Panc1 (cell line): ENCODE measurements at regions not wholly inside any gene's neighbourhood (a gene's known extent, or its start where the extent isn't known, plus 50 kb on each side); places are given as distances from the start of the nearest gene placed in this dataset.

Experiments
- ATAC-seq: fragments of 200-7000 bp; cut with Tn5 transposase; 2 replicates; pipeline ENCODE4 v1.9.1; 2020; ENCODE audit warnings: mild to moderate bottlenecking, moderate library complexity
- BruUV-seq: library from RNA; stranded (reverse); fragments of 400-500 nt; replicated peaks from 2 replicates; lab custom pipeline; 2021; lab: Mats Ljungman, UMichigan
- CTCF ChIA-PET: fragments of 300-600 bp; sonication (Branson Sonifier 250); formaldehyde crosslinking; loops from one replicate; lab custom pipeline; 2022; ENCODE audit warnings: antibody characterized with exemption; lab: Charles Lee
- POLR2A ChIA-PET: fragments of 300-600 bp; sonication (Branson Sonifier 250); formaldehyde crosslinking; loops from one replicate; lab custom pipeline; 2022; ENCODE audit warnings: antibody characterized with exemption; lab: Charles Lee
- DNase-seq: peaks from one replicate; pipeline ENCODE4 v3.0.0-alpha.2; 2010; ENCODE audit warnings: low read depth, low spot score
- H3K27ac ChIP-seq: 2 replicates; pipeline ENCODE4 v1.5.1; 2011; ENCODE audit warnings: mild to moderate bottlenecking, low read length, inconsistent platforms
- H3K27me3 ChIP-seq: fragments of 200-500 bp; sonication (Bioruptor generic); 2 replicates; pipeline ENCODE4 v1.6.0; 2014; ENCODE audit warnings: low read length, inconsistent platforms; ENCODE audit not compliant: control insufficient read depth, insufficient read depth
- H3K36me3 ChIP-seq: fragments of 200-500 bp; sonication (Bioruptor generic); 2 replicates; pipeline ENCODE4 v1.5.1; 2014; ENCODE audit warnings: inconsistent platforms, mild to moderate bottlenecking, low read length, moderate library complexity; ENCODE audit not compliant: control insufficient read depth, insufficient read depth
- H3K4me1 ChIP-seq: 2 replicates; pipeline ENCODE4 v1.5.1; 2011; ENCODE audit warnings: inconsistent platforms, mild to moderate bottlenecking, low read length, moderate library complexity; ENCODE audit not compliant: control insufficient read depth, insufficient read depth
- H3K4me3 ChIP-seq, 2 experiments: 2 replicates each; pipeline ENCODE4 v1.5.1; 2011 to 2012; ENCODE audit warnings: low read depth in 2 of 2, low read length in 2 of 2, mild to moderate bottlenecking in 2 of 2, inconsistent platforms in 1 of 2, moderate library complexity in 1 of 2
- H3K9me3 ChIP-seq: fragments of 200-500 bp; sonication (Bioruptor generic); 2 replicates; pipeline ENCODE4 v1.5.1; 2014; ENCODE audit warnings: low read depth, mild to moderate bottlenecking, inconsistent platforms, low read length, moderate library complexity; ENCODE audit not compliant: control insufficient read depth, insufficient read depth
- CTCF ChIP-seq: fragments of 450-650 bp; IDR thresholded peaks from 2 replicates; pipeline ENCODE4 v1.5.1; 2017; ENCODE audit warnings: mild to moderate bottlenecking
- POLR2AphosphoS5 ChIP-seq: IDR thresholded peaks from 2 replicates; pipeline ENCODE4 v1.6.1; 2012; ENCODE audit warnings: mild to moderate bottlenecking, low read depth, low read length, moderate library complexity
- REST ChIP-seq, 2 experiments: IDR thresholded peaks; 2 replicates each; pipeline ENCODE4 v1.6.1; 2011 to 2012; ENCODE audit warnings: low read depth in 2 of 2, control low read depth in 1 of 2, low read length in 1 of 2, mild to moderate bottlenecking in 1 of 2, moderate library complexity in 1 of 2; ENCODE audit not compliant: insufficient read depth in 1 of 2
- SIN3A ChIP-seq: IDR thresholded peaks from 2 replicates; pipeline ENCODE4 v1.6.1; 2012; ENCODE audit warnings: low read depth, mild to moderate bottlenecking, low read length, moderate library complexity, borderline replicate concordance; ENCODE audit not compliant: insufficient read depth
- TCF7L2 ChIP-seq: IDR thresholded peaks from 2 replicates; pipeline ENCODE4 v1.6.1; 2011; ENCODE audit warnings: mild to moderate bottlenecking, low read depth, low read length, inconsistent platforms
- in situ Hi-C: cut with HindIII; loops from 2 replicates; pipeline ENCODE4 v1.10.0; 2016; ENCODE audit warnings: low sequenced_read_pairs, low pct_unique_long_range_greater_than_20kb
- intact Hi-C: fragments of 100-400 bp; cut with micrococcal nuclease; formaldehyde crosslinking; loops from one replicate; pipeline ENCODE4 v1.10.0; 2022; ENCODE audit not compliant: unreplicated experiment

DNA sequence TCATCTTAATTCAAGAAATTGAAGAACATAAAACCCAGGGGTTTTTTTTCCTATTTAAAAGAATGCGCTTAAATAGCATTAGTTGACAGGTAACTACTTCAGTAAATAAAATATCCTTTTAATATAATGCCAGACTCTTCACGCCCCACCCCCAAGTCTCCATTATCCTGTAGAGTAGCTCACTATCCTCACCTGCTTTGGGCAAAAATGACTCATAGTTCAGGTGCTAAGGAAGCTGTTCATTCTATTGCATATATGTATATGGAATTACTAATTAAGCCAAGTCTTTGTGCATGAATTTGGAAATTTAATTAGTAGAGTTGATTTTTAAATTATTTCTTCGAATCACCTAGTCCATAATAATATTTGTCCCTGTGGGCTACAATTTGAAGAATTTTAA is 656.8 kb upstream of the ANKRD30A start:
- no peak overlapping the region for H3K27ac ChIP-seq
- no peak overlapping the region for H3K4me3 ChIP-seq
- in situ Hi-C loops (no loop called here), intact Hi-C loops (no loop called here)
- CTCF ChIA-PET, result no interaction called here
- no peaks in the 10 kb centered on the region for H3K36me3 ChIP-seq
- no peaks in the 10 kb centered on the region for H3K27me3 ChIP-seq
- DNase-seq, result no peak
- POLR2A ChIA-PET, result no interaction called here
- TF ChIP-seq SIN3A, result no peak
- no peak for TF ChIP-seq TCF7L2
- TF ChIP-seq POLR2AphosphoS5, result no peak
- TF ChIP-seq CTCF, result no peak
- TF ChIP-seq REST (IDR thresholded peaks at IDR 0.05; ENCODE audit: insufficient read depth in 1 of 2, low read depth in 2 of 2, low read length in 1 of 2), result no peak
- no peaks in the 10 kb centered on the region for H3K4me1 ChIP-seq
- no TSS peak for BruUV-seq
- no peak for ATAC-seq
- no peaks in the 10 kb centered on the region for H3K9me3 ChIP-seq

- DNase-seq (no peak), ATAC-seq (no peak)
- no peak for TF ChIP-seq REST (IDR thresholded peaks at IDR 0.05; ENCODE audit: insufficient read depth in 1 of 2, low read depth in 2 of 2, low read length in 1 of 2)
- no peak for TF ChIP-seq SIN3A
- TF ChIP-seq POLR2AphosphoS5, result no peak
- no peak for TF ChIP-seq TCF7L2
- no peak for TF ChIP-seq CTCF
- ChIA-PET POLR2A (no interaction called here), CTCF (no interaction called here)
- intact Hi-C loops, result no loop called here
- no peak overlapping the region for H3K27ac ChIP-seq
- H3K4me3 ChIP-seq, result no peak overlapping the region
- no peaks in the 10 kb centered on the region for H3K9me3 ChIP-seq
- no peaks in the 10 kb centered on the region for H3K27me3 ChIP-seq
- in situ Hi-C loops, result no loop called here
- BruUV-seq, result no TSS peak
- H3K4me1 ChIP-seq, result no peaks in the 10 kb centered on the region
- H3K36me3 ChIP-seq, result no peaks in the 10 kb centered on the region
Observed at GRCh38 chr10:36465604-36466379, 659.6 kb upstream of the ANKRD30A start.
